GM12872 (cell line): ENCODE measurements at regions not wholly inside any gene's neighbourhood (a gene's known extent, or its start where the extent isn't known, plus 50 kb on each side); places are given as distances from the start of the nearest gene placed in this dataset.

Experiments
- CTCF ChIP-seq: IDR thresholded peaks from 3 replicates; pipeline ENCODE4 v1.5.1; 2011; ENCODE audit warnings: low read depth, mild to moderate bottlenecking, low read length, moderate library complexity; ENCODE audit not compliant: insufficient read depth

- no peak for TF ChIP-seq CTCF
Observed at GRCh38 chr2:18253686-18254197, 306.7 kb downstream of the RDH14 start.

- no peak for TF ChIP-seq CTCF
Observed at GRCh38 chr2:18251486-18251885, 309.0 kb downstream of the RDH14 start.

- no peak for TF ChIP-seq CTCF
Observed at GRCh38 chr2:18247282-18248110, 313.0 kb downstream of the RDH14 start.

DNA sequence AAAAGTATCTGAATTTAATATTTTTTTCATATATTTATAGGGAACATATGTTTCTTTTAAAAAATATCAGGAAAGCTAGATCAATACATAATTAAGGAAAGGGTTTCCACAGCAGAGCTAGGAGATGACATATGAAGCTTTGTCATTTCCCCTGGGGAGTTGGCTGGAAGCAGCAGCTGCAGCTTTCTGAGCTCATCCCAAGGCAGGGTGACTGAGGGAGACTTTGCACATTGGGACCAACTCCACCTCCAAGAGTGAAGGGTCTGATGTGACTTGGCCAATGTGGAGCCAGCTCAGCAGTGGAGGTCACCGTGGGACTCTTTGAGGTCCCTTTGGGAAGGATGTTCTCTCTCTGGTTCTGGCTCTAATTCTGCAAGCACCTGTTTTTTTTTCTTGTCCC, 315.1 kb downstream of the RDH14 start:
- TF ChIP-seq CTCF: no peak

- TF ChIP-seq CTCF: no peak
Observed at GRCh38 chr2:18244845-18245244, 315.6 kb downstream of the RDH14 start.

DNA sequence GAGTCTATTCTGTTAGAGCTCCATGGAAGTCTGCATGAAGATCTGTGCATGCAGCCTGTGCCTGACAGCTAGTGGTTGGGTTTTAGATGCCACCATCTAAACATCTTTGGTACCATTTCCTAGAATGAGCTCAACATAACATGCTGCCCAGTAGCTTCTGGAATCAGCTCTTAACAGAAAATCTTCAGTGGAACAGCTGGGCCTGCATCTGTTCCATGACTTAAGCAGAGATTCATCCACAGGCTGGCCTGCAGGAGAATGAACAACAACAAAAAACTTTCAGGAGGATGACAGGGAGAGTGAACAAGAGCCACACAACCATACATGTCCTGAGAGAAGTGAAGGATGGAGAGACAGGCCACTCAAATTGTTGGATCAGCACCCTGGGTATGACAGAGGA, 316.6 kb downstream of the RDH14 start:
- TF ChIP-seq CTCF: no peak

- TF ChIP-seq CTCF: no peak
Observed at GRCh38 chr2:18242716-18243115, 317.7 kb downstream of the RDH14 start.
